MG63 (cell line): ENCODE measurements at regions not wholly inside any gene's neighbourhood (a gene's known extent, or its start where the extent isn't known, plus 50 kb on each side); places are given as distances from the start of the nearest gene placed in this dataset.
"Not testable (repeated sequence)": the region's sequence is repeated elsewhere in the genome, so short reads cannot be mapped to it uniquely, and the experiment has no call there.

ENCODE experiments used
- DNase-seq: peaks from one replicate; pipeline ENCODE4 v3.0.0-alpha.2; 2020
- H3K27me3 ChIP-seq: fragments of 250-450 bp; sonication (Bioruptor Pico); 2 replicates; pipeline ENCODE4 v1.5.1; 2020; ENCODE audit warnings: mild to moderate bottlenecking, moderate library complexity
- H3K36me3 ChIP-seq: fragments of 250-450 bp; sonication (Bioruptor Pico); 2 replicates; pipeline ENCODE4 v1.5.1; 2020; ENCODE audit warnings: mild to moderate bottlenecking, moderate library complexity
- H3K4me3 ChIP-seq: fragments of 250-450 bp; sonication (Bioruptor Pico); 2 replicates; pipeline ENCODE4 v1.5.1; 2020; ENCODE audit warnings: mild to moderate bottlenecking, moderate library complexity
- H3K9me3 ChIP-seq: fragments of 250-450 bp; sonication (Bioruptor Pico); 2 replicates; pipeline ENCODE4 v1.5.1; 2020; ENCODE audit warnings: mild to moderate bottlenecking, moderate library complexity

GRCh38 chr3:15892311-15893227 is 94.8 kb upstream of the ANKRD28 start:
- no peaks in the 10 kb centered on the region for H3K27me3 ChIP-seq
- H3K9me3 ChIP-seq, result peaks cover 3% of the 10 kb centered on the region
- no peak overlapping the region for H3K4me3 ChIP-seq
- DNase-seq, result peak; percentile 34
- H3K36me3 ChIP-seq, result no peaks in the 10 kb centered on the region

GRCh38 chr3:15894382-15894781 is 96.6 kb upstream of the ANKRD28 start:
- Histone ChIP-seq H3K36me3 (no peaks in the 10 kb centered on the region), H3K27me3 (no peaks in the 10 kb centered on the region), H3K9me3 (peaks cover 3% of the 10 kb centered on the region), H3K4me3 (no peak overlapping the region)
- no peak for DNase-seq

GRCh38 chr3:15896500-15896899 is 98.7 kb upstream of the ANKRD28 start:
- H3K4me3 ChIP-seq, result no peak overlapping the region
- peaks cover 3% of the 10 kb centered on the region for H3K9me3 ChIP-seq
- DNase-seq, result no peak
- no peaks in the 10 kb centered on the region for H3K36me3 ChIP-seq
- no peaks in the 10 kb centered on the region for H3K27me3 ChIP-seq

- peak; percentile 78 for DNase-seq
- H3K27me3 ChIP-seq, result no peaks in the 10 kb centered on the region
- H3K4me3 ChIP-seq, result no peak overlapping the region
- H3K9me3 ChIP-seq, result peaks cover 3% of the 10 kb centered on the region
- no peaks in the 10 kb centered on the region for H3K36me3 ChIP-seq
These were observed 101.6 kb upstream of the ANKRD28 start for GRCh38 chr3:15899388-15899787.

- no peaks in the 10 kb centered on the region for H3K27me3 ChIP-seq
- no peaks in the 10 kb centered on the region for H3K9me3 ChIP-seq
- peak; percentile 66 for DNase-seq
- no peaks in the 10 kb centered on the region for H3K36me3 ChIP-seq
- H3K4me3 ChIP-seq, result no peak overlapping the region
These were observed 105.4 kb upstream of the ANKRD28 start for GRCh38 chr3:15903164-15903563.

- no peaks in the 10 kb centered on the region for H3K9me3 ChIP-seq
- DNase-seq, result peak; percentile 89
- no peak overlapping the region for H3K4me3 ChIP-seq
- H3K36me3 ChIP-seq, result no peaks in the 10 kb centered on the region
- no peaks in the 10 kb centered on the region for H3K27me3 ChIP-seq
These were observed 106.3 kb upstream of the ANKRD28 start for GRCh38 chr3:15903759-15904720.

- Histone ChIP-seq H3K9me3 (no peaks in the 10 kb centered on the region), H3K36me3 (no peaks in the 10 kb centered on the region)
- DNase-seq, result no peak
These were observed 107.3 kb upstream of the ANKRD28 start for GRCh38 chr3:15905041-15905440.

GRCh38 chr3:15907403-15907802 is 109.6 kb upstream of the ANKRD28 start:
- not testable (repeated sequence) for H3K27me3 ChIP-seq, H3K36me3 ChIP-seq, H3K9me3 ChIP-seq, DNase-seq, H3K4me3 ChIP-seq

More at GRCh38 chr3:15905041-15905440, 107.3 kb upstream of the ANKRD28 start:
- Histone ChIP-seq H3K27me3 (no peaks in the 10 kb centered on the region), H3K4me3 (no peak overlapping the region)

GRCh38 chr3:15918988-15919387 is 121.2 kb upstream of the ANKRD28 start:
- Histone ChIP-seq H3K9me3 (no peaks in the 10 kb centered on the region), H3K4me3 (no peak overlapping the region), H3K36me3 (no peaks in the 10 kb centered on the region), H3K27me3 (no peaks in the 10 kb centered on the region)
- no peak for DNase-seq

GRCh38 chr3:15919971-15920370 is 122.2 kb upstream of the ANKRD28 start:
- DNase-seq, result no peak
- H3K4me3 ChIP-seq, result no peak overlapping the region
- no peaks in the 10 kb centered on the region for H3K36me3 ChIP-seq
- no peaks in the 10 kb centered on the region for H3K27me3 ChIP-seq
- H3K9me3 ChIP-seq, result no peaks in the 10 kb centered on the region

- H3K36me3 ChIP-seq, result no peaks in the 10 kb centered on the region
- H3K4me3 ChIP-seq, result no peak overlapping the region
- no peaks in the 10 kb centered on the region for H3K27me3 ChIP-seq
- H3K9me3 ChIP-seq, result no peaks in the 10 kb centered on the region
- DNase-seq, result no peak
These were observed 126.0 kb upstream of the ANKRD28 start for GRCh38 chr3:15923640-15924405.

- DNase-seq, result no peak
- H3K9me3 ChIP-seq, result no peaks in the 10 kb centered on the region
- H3K36me3 ChIP-seq, result no peaks in the 10 kb centered on the region
- H3K4me3 ChIP-seq, result no peak overlapping the region
- no peaks in the 10 kb centered on the region for H3K27me3 ChIP-seq
These were observed 127.1 kb upstream of the ANKRD28 start for GRCh38 chr3:15924914-15925313.

GRCh38 chr3:15926871-15927270 is 129.1 kb upstream of the ANKRD28 start:
- no peak for DNase-seq
- Histone ChIP-seq H3K36me3 (no peaks in the 10 kb centered on the region), H3K9me3 (no peaks in the 10 kb centered on the region), H3K27me3 (no peaks in the 10 kb centered on the region), H3K4me3 (no peak overlapping the region)

- H3K36me3 ChIP-seq, result no peaks in the 10 kb centered on the region
- no peaks in the 10 kb centered on the region for H3K27me3 ChIP-seq
- H3K9me3 ChIP-seq, result no peaks in the 10 kb centered on the region
- H3K4me3 ChIP-seq, result no peak overlapping the region
- no peak for DNase-seq
These were observed 130.2 kb upstream of the ANKRD28 start for GRCh38 chr3:15927969-15928368.

GRCh38 chr3:15929944-15930571 is 132.3 kb upstream of the ANKRD28 start:
- H3K9me3 ChIP-seq, result no peaks in the 10 kb centered on the region
- H3K36me3 ChIP-seq, result no peaks in the 10 kb centered on the region
- DNase-seq, result no peak
- no peaks in the 10 kb centered on the region for H3K27me3 ChIP-seq
- H3K4me3 ChIP-seq, result no peak overlapping the region
